Stimulated activated naive CD8-positive, alpha-beta T cell treated with anti-CD3 and anti-CD28 coated beads, Interleukin-15, Interleukin-2, amounts not matched to agents 100 U/mL and 50 U/mL, for 24 hours (primary cell): ENCODE measurements at regions not wholly inside any gene's neighbourhood (a gene's known extent, or its start where the extent isn't known, plus 50 kb on each side); places are given as distances from the start of the nearest gene placed in this dataset.

ENCODE experiments used
- ATAC-seq: fragments of 150-1000 bp; cut with Tn5 transposase; one replicate; pipeline ENCODE4 v1.10.0; 2021
- DNase-seq: peaks from one replicate; pipeline ENCODE4 v3.0.0; 2021

GRCh38 chr13:80126389-80127068 lies 214.4 kb downstream of the SPRY2 start:
- DNase-seq (no peak), ATAC-seq (no peak)

- ATAC-seq, result no peak
- no peak for DNase-seq
Measured at GRCh38 chr13:80123945-80124344, 217.0 kb downstream of the SPRY2 start.

GRCh38 chr13:80121038-80121437 lies 219.9 kb downstream of the SPRY2 start:
- DNase-seq (no peak), ATAC-seq (no peak)

- no peak for DNase-seq
- no peak for ATAC-seq
Measured at GRCh38 chr13:80118506-80118905, 222.4 kb downstream of the SPRY2 start.

GRCh38 chr13:80118099-80118498 lies 222.8 kb downstream of the SPRY2 start:
- ATAC-seq (no peak), DNase-seq (no peak)

- no peak for ATAC-seq
- no peak for DNase-seq
Measured at GRCh38 chr13:80117515-80117914, 223.4 kb downstream of the SPRY2 start.

GRCh38 chr13:80116107-80116506 lies 224.8 kb downstream of the SPRY2 start:
- ATAC-seq, result no peak
- no peak for DNase-seq

GRCh38 chr13:80115616-80116015 lies 225.3 kb downstream of the SPRY2 start:
- DNase-seq (no peak), ATAC-seq (no peak)

GRCh38 chr13:80113714-80114454 lies 227.0 kb downstream of the SPRY2 start:
- ATAC-seq (no peak), DNase-seq (no peak)

GRCh38 chr13:80109303-80109702 lies 231.6 kb downstream of the SPRY2 start:
- ATAC-seq (no peak), DNase-seq (no peak)

GRCh38 chr13:80105350-80105749 lies 235.6 kb downstream of the SPRY2 start:
- ATAC-seq, result no peak

GRCh38 chr13:80101040-80101439 lies 239.9 kb downstream of the SPRY2 start:
- no peak for DNase-seq
- no peak for ATAC-seq

More at GRCh38 chr13:80105350-80105749, 235.6 kb downstream of the SPRY2 start:
- DNase-seq, result no peak

GRCh38 chr13:80100636-80101035 lies 240.3 kb downstream of the SPRY2 start:
- no peak for DNase-seq
- no peak for ATAC-seq

- DNase-seq, result no peak
- no peak for ATAC-seq
Measured at GRCh38 chr13:80097561-80097960, 243.4 kb downstream of the SPRY2 start.

GRCh38 chr13:80096383-80096782 lies 244.5 kb downstream of the SPRY2 start:
- ATAC-seq, result no peak
- no peak for DNase-seq

GRCh38 chr13:80094526-80094925 lies 246.4 kb downstream of the SPRY2 start:
- ATAC-seq (no peak), DNase-seq (no peak)

GRCh38 chr13:80093888-80094287 lies 247.0 kb downstream of the SPRY2 start:
- no peak for ATAC-seq
- DNase-seq, result no peak

- DNase-seq (no peak), ATAC-seq (no peak)
Measured at GRCh38 chr13:80086304-80086721, 254.6 kb downstream of the SPRY2 start.

GRCh38 chr13:80083853-80084676 lies 256.9 kb downstream of the SPRY2 start:
- ATAC-seq (no peak), DNase-seq (no peak)

GRCh38 chr13:80083081-80083852 lies 257.7 kb downstream of the SPRY2 start:
- ATAC-seq (no peak), DNase-seq (no peak)

GRCh38 chr13:80082396-80083080 lies 258.4 kb downstream of the SPRY2 start:
- ATAC-seq (no peak), DNase-seq (no peak)

GRCh38 chr13:80074811-80075210 lies 266.1 kb downstream of the SPRY2 start:
- DNase-seq (no peak), ATAC-seq (no peak)
